ENCODE measurements at regions not wholly inside any gene's neighbourhood (a gene's known extent, or its start where the extent isn't known, plus 50 kb on each side); places are given as distances from the start of the nearest gene placed in this dataset.

DNA sequence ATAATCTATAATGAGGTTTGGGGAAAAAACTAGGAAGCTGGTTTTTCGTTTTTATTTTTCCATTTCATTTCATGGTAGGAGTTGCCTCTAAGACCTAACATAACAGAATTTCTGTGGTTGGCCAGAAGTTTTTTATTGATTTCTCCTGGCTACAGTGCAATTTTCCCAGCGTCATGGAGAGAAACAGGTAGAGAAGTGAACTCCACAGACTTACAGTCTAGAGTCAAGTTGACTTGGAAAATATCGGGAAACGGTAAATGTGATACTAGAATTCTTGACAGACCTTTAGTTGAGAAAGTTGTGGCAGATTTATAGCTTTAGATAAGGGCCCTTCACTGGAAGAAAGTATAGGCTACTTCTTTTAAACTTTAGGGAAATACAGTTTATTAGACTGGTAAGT is 238.3 kb downstream of the DOK5 start:
- TF ChIP-seq, protein P1, sequence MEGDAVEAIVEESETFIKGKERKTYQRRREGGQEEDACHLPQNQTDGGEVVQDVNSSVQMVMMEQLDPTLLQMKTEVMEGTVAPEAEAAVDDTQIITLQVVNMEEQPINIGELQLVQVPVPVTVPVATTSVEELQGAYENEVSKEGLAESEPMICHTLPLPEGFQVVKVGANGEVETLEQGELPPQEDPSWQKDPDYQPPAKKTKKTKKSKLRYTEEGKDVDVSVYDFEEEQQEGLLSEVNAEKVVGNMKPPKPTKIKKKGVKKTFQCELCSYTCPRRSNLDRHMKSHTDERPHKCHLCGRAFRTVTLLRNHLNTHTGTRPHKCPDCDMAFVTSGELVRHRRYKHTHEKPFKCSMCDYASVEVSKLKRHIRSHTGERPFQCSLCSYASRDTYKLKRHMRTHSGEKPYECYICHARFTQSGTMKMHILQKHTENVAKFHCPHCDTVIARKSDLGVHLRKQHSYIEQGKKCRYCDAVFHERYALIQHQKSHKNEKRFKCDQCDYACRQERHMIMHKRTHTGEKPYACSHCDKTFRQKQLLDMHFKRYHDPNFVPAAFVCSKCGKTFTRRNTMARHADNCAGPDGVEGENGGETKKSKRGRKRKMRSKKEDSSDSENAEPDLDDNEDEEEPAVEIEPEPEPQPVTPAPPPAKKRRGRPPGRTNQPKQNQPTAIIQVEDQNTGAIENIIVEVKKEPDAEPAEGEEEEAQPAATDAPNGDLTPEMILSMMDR (IDR thresholded peaks at IDR 0.05) = no peak
- TF ChIP-seq POLR2A (IDR thresholded peaks at IDR 0.05) = no peak
